Inflammatory macrophage treated with lipopolysaccharide for 4 hours (primary cell): ENCODE measurements at regions not wholly inside any gene's neighbourhood (a gene's known extent, or its start where the extent isn't known, plus 50 kb on each side); places are given as distances from the start of the nearest gene placed in this dataset.

Experiments
- DNase-seq: peaks from one replicate; pipeline ENCODE4 v3.0.0-alpha.2; 2020

DNA sequence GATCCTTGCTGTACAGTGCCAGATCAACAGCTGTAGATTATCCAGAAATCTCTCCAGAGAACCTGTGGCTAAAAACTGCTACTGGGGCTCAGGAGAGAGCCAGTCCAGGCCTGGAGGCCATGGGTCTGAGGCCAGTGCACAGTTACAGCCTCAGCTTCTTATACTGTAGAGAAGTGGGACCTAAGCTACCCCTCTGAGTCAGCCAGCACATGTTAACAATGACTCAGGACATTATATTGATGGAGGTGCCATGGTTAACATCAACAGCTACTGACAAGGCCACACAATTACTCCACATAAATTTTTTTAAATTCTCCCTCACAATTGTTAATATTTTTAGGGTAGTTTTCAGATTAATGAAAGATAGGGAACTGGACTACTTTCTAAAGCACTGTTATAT is 138.5 kb downstream of the RBM26 start:
- DNase-seq, result no peak

GRCh38 chr13:79258489-79258888 is 147.6 kb downstream of the RBM26 start:
- no peak for DNase-seq

- no peak for DNase-seq
These were observed 159.5 kb downstream of the RBM26 start for GRCh38 chr13:79246578-79246949.

DNA sequence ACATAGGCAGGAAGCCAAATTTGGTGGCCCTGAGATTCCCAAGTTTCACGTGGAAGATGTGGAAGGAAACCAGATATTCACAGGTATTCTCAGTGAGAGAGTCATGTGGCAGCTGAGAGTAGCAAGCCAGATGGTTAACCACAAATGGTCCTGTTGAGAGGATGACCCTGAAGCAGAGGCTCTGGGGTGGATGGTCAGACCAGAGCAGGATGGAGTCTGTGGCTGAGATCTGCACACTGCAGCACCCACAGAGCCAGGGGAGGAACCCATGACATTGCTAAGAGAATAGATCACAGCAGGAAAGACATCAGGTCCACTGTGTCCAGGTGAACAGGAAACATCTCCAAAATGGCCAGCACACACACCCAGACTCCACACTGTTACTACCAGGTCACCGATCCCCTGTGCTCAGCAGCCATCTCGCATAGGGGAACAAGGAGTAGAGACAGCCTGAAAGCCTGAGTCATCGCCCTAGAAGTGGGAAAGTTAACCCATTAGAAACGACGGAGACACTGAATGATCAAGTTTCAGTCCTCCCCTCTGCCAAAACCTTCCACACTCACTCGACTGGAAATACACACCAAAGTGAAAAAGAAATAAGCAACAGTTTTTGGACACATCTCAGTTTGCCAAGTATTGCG is 160.0 kb downstream of the RBM26 start:
- DNase-seq, result no peak

GRCh38 chr13:79241697-79242096 is 164.4 kb downstream of the RBM26 start:
- DNase-seq, result no peak

DNA sequence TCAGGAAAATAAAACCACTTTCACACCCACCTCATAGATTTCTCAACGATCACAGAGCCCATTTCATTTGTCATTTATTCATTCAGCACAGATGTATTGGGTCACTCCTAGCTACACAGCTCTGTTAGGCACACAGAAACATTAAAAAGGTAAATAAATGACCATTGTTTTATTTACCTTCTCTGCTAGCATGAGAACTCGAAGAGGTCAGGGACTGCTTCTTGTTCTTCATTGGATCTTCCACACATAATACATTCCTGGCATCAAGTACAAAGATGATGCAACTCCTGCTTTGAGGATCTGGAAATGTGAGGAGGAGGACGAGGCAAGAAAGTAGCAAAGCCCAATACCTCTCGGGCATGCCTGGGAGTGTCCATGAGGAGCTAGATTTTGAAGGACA is 168.1 kb downstream of the RBM26 start:
- DNase-seq, result no peak

GRCh38 chr13:79231887-79232286 is 174.2 kb downstream of the RBM26 start:
- no peak for DNase-seq

DNA sequence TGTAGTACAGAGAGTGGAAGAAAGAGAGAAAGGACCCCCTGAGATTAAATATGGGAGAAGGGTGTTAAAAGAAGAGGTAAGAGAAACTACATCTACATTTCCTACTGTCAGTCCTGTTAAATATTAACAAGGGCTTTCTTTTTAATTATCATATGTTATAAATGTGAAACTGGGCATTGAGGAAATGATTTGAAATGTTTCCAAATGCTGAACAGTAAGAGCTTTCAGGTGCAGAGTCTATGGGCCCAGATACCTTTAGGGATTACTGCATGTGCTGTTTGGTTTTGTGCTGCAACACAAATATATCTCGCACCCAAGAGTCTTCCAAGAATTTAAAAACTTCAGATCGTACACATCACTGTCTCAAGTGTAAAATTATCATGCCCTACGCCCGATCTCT is 176.3 kb downstream of the RBM26 start:
- DNase-seq, result no peak

DNA sequence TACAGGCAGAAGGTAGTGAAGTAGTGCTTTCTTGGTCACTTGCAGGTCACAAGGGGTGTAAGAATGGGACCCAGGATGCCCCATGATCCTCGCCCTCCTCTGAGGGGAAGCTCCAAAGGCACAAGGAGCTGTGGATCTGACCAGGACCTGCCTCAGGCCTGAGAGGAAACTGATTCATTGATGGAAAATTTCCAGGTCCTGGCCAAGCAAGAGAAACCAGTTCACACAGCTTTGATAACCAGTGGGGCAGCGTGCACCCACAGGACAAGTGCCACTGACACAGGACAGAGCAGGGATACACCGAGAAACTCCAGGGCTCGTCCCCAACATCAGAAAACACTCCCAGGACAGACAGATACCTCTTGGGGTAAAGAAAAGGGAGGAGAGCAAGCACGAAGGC is 177.1 kb downstream of the RBM26 start:
- DNase-seq, result no peak

- peak; percentile 38 for DNase-seq
These were observed 178.6 kb downstream of the RBM26 start for GRCh38 chr13:79227418-79227817.

DNA sequence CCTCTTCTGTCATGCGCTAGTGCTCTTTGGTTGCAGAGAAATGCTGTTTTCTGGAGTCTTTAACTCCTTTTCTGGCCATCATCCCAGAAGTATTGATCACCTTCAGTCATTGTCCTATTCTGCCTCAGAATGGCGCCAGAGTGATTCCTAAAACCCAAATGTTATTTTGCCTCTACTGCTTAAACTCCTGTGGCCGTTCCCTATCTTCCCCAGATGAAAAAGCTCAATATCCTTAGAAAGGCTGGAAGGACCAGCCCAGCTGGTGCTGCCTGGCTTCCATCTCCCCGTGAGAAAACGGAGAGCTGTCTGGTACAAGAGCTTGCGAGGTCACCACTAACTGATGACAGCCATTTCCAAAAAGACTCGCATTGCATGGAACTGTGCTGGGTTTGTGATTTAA is 179.1 kb downstream of the RBM26 start:
- no peak for DNase-seq

DNA sequence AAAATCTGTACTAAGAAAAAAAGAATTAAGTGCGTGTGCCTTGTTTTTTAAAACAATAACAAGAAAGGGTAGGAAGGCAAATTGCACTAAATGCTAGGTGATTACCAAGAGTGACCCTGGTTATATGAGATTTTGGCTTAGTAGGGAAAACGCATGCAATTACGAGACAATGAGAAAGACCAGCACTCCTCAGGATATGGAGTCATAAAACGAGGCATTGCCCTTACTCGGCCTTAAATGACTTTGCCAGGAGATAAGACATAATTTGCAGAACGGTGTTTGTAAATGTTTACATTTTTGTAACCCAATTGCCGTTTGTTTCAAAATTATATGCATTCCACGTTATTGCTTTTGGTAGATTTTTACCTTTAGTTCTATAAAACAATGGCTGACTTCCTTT is 179.8 kb downstream of the RBM26 start:
- no peak for DNase-seq

GRCh38 chr13:79225487-79226232 is 180.4 kb downstream of the RBM26 start:
- no peak for DNase-seq

DNA sequence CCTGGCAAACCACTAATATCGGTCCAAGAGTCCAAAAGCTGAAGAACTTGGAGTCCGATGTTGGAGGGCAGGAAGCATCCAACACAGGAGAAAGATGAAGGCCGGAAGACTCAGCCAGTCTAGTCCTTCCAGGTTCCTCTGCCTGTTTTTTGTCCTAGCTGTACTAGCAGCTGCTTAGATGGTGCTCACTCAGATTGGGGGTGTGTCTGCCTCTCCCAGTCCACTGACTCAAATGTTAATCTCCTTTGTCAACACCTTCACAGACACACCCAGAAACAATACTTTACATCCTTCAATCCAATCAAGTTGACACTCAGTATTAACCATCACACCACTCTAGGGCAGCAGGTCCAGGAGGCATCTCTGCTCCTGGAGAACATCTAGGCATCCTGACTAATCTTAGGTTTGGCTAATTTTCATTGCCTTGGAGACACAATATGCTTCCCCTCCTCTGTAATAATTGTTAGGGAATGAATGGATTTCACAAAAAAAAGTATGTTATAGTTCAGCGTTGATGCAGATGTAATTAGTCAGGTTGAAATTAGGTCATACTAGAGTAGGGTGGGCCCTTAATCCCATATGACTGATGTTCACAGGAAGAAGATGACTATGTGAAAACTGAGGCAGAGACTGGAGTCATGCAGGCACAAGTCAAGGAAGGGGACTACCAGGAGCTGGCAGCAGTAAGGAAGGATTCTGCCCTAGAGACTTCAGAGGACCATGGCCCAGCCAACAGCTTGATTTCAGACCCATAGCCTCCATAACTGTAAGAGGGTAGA is 183.4 kb downstream of the RBM26 start:
- no peak for DNase-seq

GRCh38 chr13:79212064-79212619 is 193.9 kb downstream of the RBM26 start:
- DNase-seq, result no peak

DNA sequence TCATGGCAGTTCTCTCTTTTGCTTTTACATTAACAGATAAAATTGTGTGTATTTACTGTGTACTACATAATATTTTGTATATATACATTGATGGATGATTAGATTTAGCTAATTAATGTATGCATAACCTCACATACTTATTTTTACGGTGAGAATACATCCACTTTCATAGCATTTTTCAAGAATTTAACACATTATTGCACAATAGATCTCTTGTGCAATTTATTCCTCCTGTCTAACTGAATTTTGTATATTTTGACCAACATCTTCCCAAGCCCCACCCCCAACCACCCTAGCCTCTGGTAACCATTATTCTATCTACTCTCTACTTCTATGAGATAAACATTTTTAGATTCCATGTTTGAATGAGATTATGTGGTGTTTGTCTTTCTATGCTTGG is 194.7 kb downstream of the RBM26 start:
- DNase-seq, result no peak

DNA sequence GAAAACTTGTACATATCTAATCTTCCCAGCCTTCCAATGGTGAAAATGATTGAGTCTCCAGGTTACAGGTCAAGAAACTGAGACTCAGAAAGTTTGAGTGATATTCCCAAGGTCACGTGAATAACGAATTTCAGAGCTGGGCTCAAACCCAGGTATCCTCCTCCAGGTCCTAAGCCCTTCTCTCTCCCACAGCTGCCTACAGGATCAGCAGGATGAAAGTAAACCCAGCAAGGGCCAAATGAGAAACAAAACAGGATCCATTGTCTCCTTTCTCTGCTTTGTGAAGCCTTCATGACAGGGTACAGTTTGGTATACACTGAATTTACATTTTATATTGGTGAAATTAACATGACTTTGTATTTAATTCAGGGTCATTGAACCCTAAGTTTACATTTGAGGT is 208.1 kb downstream of the RBM26 start:
- no peak for DNase-seq

DNA sequence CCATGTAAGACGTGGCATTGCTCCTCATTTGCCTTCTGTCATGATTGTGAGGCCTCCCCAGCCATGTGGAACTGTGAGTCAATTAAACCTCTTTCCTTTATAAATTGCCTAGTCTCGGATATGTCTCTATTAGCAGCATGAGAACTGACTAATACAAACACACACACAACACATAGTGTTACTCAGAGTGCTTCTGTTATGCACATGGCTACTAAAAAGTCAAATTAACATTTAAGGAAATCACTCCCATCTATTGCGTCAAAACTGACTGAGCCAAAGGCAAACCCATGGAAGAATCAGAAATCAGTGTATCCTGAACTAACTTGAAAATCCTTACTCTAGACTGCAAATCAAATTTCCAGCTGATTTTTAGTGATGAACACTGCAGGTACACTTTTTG is 209.2 kb downstream of the RBM26 start:
- no peak for DNase-seq

GRCh38 chr13:79196366-79196765 is 209.7 kb downstream of the RBM26 start:
- no peak for DNase-seq

DNA sequence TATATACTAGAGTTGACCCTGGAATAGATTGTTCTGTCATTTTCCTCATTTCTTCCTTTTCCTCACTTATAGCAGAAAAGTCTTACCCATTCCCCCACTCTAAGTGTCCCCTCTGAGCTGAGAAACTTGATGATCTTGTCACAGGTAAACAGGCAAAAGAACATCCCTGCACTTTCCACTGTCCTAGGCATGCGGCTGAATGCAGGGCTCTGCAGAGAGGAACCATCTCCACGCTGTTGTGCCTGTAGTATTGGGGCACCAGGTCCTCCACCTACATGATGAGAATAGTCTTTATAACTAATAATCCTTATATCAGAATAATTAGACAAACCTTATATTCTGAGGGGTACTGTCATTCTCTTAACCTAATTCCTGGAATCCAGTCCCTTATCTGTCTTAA is 211.3 kb downstream of the RBM26 start:
- DNase-seq, result no peak

- DNase-seq, result peak; percentile 35
These were observed 211.8 kb downstream of the RBM26 start for GRCh38 chr13:79194272-79194671.

GRCh38 chr13:79191501-79191900 is 214.6 kb downstream of the RBM26 start:
- peak; percentile 6 for DNase-seq

GRCh38 chr13:79190932-79191331 is 215.1 kb downstream of the RBM26 start:
- DNase-seq, result peak; percentile 26
